ENCODE measurements at regions not wholly inside any gene's neighbourhood (a gene's known extent, or its start where the extent isn't known, plus 50 kb on each side); places are given as distances from the start of the nearest gene placed in this dataset.

- TF ChIP-seq CTCF (IDR thresholded peaks at IDR 0.05), result no peak
- DNase-seq (ENCODE audit: low spot score) (no peak), ATAC-seq (ENCODE audit: low FRiP score) (no peak)
These were observed 220.7 kb upstream of the IL12B start for GRCh38 chr5:159550951-159551350.

GRCh38 chr5:159552751-159553150, 222.5 kb upstream of the IL12B start:
- no peak for ATAC-seq (ENCODE audit: low FRiP score)
- DNase-seq (ENCODE audit: low spot score), result no peak
- TF ChIP-seq CTCF (IDR thresholded peaks at IDR 0.05), result no peak

GRCh38 chr5:159553792-159554191, 223.5 kb upstream of the IL12B start:
- ATAC-seq (ENCODE audit: low FRiP score) (no peak), DNase-seq (ENCODE audit: low spot score) (no peak)

GRCh38 chr5:159555084-159555483, 224.8 kb upstream of the IL12B start:
- TF ChIP-seq CTCF (IDR thresholded peaks at IDR 0.05), result no peak
- DNase-seq (ENCODE audit: low spot score) (no peak), ATAC-seq (ENCODE audit: low FRiP score) (no peak)

More at GRCh38 chr5:159553792-159554191, 223.5 kb upstream of the IL12B start:
- TF ChIP-seq CTCF (IDR thresholded peaks at IDR 0.05), result no peak

GRCh38 chr5:159559337-159559736, 229.1 kb upstream of the IL12B start:
- no peak for TF ChIP-seq CTCF (IDR thresholded peaks at IDR 0.05)
- ATAC-seq (ENCODE audit: low FRiP score) (no peak), DNase-seq (ENCODE audit: low spot score) (no peak)

GRCh38 chr5:159560088-159560487, 229.8 kb upstream of the IL12B start:
- ATAC-seq (ENCODE audit: low FRiP score) (no peak), DNase-seq (ENCODE audit: low spot score) (no peak)

More at GRCh38 chr5:159560088-159560487, 229.8 kb upstream of the IL12B start:
- no peak for TF ChIP-seq CTCF (IDR thresholded peaks at IDR 0.05)
